Breast epithelium (tissue), 3 donors: ENCODE measurements at regions not wholly inside any gene's neighbourhood (a gene's known extent, or its start where the extent isn't known, plus 50 kb on each side); places are given as distances from the start of the nearest gene placed in this dataset.

Source experiments
- CTCF ChIP-seq, 3 donors: fragments of 450-650 bp; IDR thresholded peaks; one replicate each; pipeline ENCODE4 v1.5.1; 2016 to 2017; ENCODE audit warnings: antibody characterized with exemption in 3 of 3, mild to moderate bottlenecking in 3 of 3, moderate library complexity in 3 of 3
- POLR2A ChIP-seq: fragments of 450-650 bp; IDR thresholded peaks from one replicate; pipeline ENCODE4 v1.6.1; 2016; ENCODE audit warnings: antibody characterized with exemption, mild to moderate bottlenecking, moderate library complexity
- POLR2AphosphoS5 ChIP-seq, 3 donors: sonication (generic); formaldehyde crosslinking; IDR thresholded peaks; one replicate each; pipeline ENCODE4 v1.6.1; 2017; ENCODE audit warnings: antibody characterized with exemption in 3 of 3

GRCh38 chr13:82740442-82740841 lies 1141.8 kb downstream of the SLITRK1 start:
- TF ChIP-seq POLR2A (no peak), CTCF (IDR thresholded peaks at IDR 0.05) (no peak), POLR2AphosphoS5 (IDR thresholded peaks at IDR 0.05) (no peak)
